ENCODE measurements at regions not wholly inside any gene's neighbourhood (a gene's known extent, or its start where the extent isn't known, plus 50 kb on each side); places are given as distances from the start of the nearest gene placed in this dataset.

- H4K8ac ChIP-seq (ENCODE audit: low read depth in 2 of 2, low read length in 2 of 2): no peak overlapping the region
- no peak overlapping the region for H2BK5ac ChIP-seq (ENCODE audit: low read depth, low read length, poor library complexity, severe bottlenecking)
- H4K20me1 ChIP-seq (ENCODE audit: insufficient read depth, low read length): no peaks in the 10 kb centered on the region
- peaks cover 8% of the 10 kb centered on the region for H3K4me1 ChIP-seq (ENCODE audit: control insufficient read depth, insufficient read depth, low read length)
- no peak overlapping the region for H3K9ac ChIP-seq (ENCODE audit: low read depth, low read length)
- no peak overlapping the region for H4K91ac ChIP-seq (ENCODE audit: insufficient read depth, low read depth, low read length)
- H2AFZ ChIP-seq (replicated peaks; ENCODE audit: low read length, poor library complexity): no peak overlapping the region
- ChIA-PET POLR2A (ENCODE audit: unreplicated experiment) (no interaction called here), CTCF (no interaction called here)
- H3K27ac ChIP-seq (ENCODE audit: insufficient read depth, low read length): no peak overlapping the region
- in situ Hi-C loops (cut with MboI; ENCODE audit: low sequenced_read_pairs): loop anchor here (5.0 to 25.0 kb wide), 2 partner anchors 93 to 223 kb away; no protein-coding TSS in a partner anchor
- no peak overlapping the region for H3K56ac ChIP-seq (ENCODE audit: extremely low read depth, insufficient read depth, low read length)
- H3K9me3 ChIP-seq (ENCODE audit: control insufficient read depth, insufficient read depth, low read length): no peaks in the 10 kb centered on the region
- DNase-seq: no peak
- H2BK120ac ChIP-seq (ENCODE audit: low read depth, low read length): no peak overlapping the region
- no peak overlapping the region for H2AK9ac ChIP-seq (replicated peaks; ENCODE audit: low read depth, low read length, poor library complexity)
- BruUV-seq (replicated peaks): no TSS peak
- dilution Hi-C loops (cut with HindIII; ENCODE audit: low sequenced_read_pairs, unreplicated experiment): no loop called here
- H2BK20ac ChIP-seq (ENCODE audit: low read depth, low read length): no peak overlapping the region
- no peak overlapping the region for H2AK5ac ChIP-seq (ENCODE audit: low read depth, low read length)
- H3K9me1 ChIP-seq (ENCODE audit: insufficient read depth, low read length): peaks cover 9% of the 10 kb centered on the region
- H3K79me1 ChIP-seq (ENCODE audit: low read depth in 1 of 2, low read length in 2 of 2): no peaks in the 10 kb centered on the region
- no peaks in the 10 kb centered on the region for H3K36me3 ChIP-seq (ENCODE audit: control insufficient read depth, insufficient read depth, low read length)
- H3K4me2 ChIP-seq (ENCODE audit: low read depth, low read length): no peak overlapping the region
- intact Hi-C loops (cut with micrococcal nuclease): no loop called here
- WGBS, 2 experiments (ENCODE audit: extremely low coverage in 2 of 2, insufficient read length in 1 of 2): no CpG with 5 or more reads among the region's 10 CpGs
- no peak for TF ChIP-seq POLR2A (IDR thresholded peaks at IDR 0.05; ENCODE audit: low read depth, low read length)
- no peak for TF ChIP-seq USF2 (IDR thresholded peaks at IDR 0.05; ENCODE audit: low read depth, low read length)
- TF ChIP-seq MAFK (IDR thresholded peaks at IDR 0.05; ENCODE audit: low read depth, low read length): no peak
- TF ChIP-seq ELK1 (IDR thresholded peaks at IDR 0.05; ENCODE audit: borderline replicate concordance, low read depth, low read length): no peak
- no peak for TF ChIP-seq BHLHE40 (IDR thresholded peaks at IDR 0.05; ENCODE audit: low read depth, low read length)
- no peak for TF ChIP-seq NFE2L2 (IDR thresholded peaks at IDR 0.05; ENCODE audit: low read depth, low read length)
- no peak for TF ChIP-seq SMC3 (IDR thresholded peaks at IDR 0.05; ENCODE audit: low read depth, low read length)
- TF ChIP-seq CHD1 (IDR thresholded peaks at IDR 0.05; ENCODE audit: low read depth, low read length): no peak
- no peak for TF ChIP-seq MXI1 (IDR thresholded peaks at IDR 0.05; ENCODE audit: borderline replicate concordance, low read depth, low read length)
- TF ChIP-seq CEBPB (IDR thresholded peaks at IDR 0.05; ENCODE audit: low read depth, low read length): no peak
- no peak for TF ChIP-seq RFX5 (IDR thresholded peaks at IDR 0.05; ENCODE audit: low read depth, low read length)
- no peak for TF ChIP-seq MAZ (IDR thresholded peaks at IDR 0.05; ENCODE audit: borderline replicate concordance, low read depth, low read length)
- TF ChIP-seq RCOR1 (IDR thresholded peaks at IDR 0.05; ENCODE audit: insufficient replicate concordance, low read length): no peak
- no peak for TF ChIP-seq CTCF (conservative IDR thresholded peaks at IDR 0.05; ENCODE audit: low read depth, low read length)
- TF ChIP-seq FOS (IDR thresholded peaks at IDR 0.05; ENCODE audit: low read depth, low read length): no peak
- no peak for TF ChIP-seq RAD21 (IDR thresholded peaks at IDR 0.05; ENCODE audit: low read length)
- peaks cover 27% of the 10 kb centered on the region for H3K27me3 ChIP-seq (ENCODE audit: control insufficient read depth, insufficient read depth, low read length)
- no peak overlapping the region for H3K4ac ChIP-seq (ENCODE audit: low read depth, low read length)
- no peak overlapping the region for H3K18ac ChIP-seq (ENCODE audit: low read depth, low read length)
- no peak overlapping the region for H3K14ac ChIP-seq (replicated peaks; ENCODE audit: low read depth, low read length)
- no peak for ATAC-seq (ENCODE audit: low read depth)
- no peak overlapping the region for H4K5ac ChIP-seq (ENCODE audit: low read depth, low read length)
- H3K4me3 ChIP-seq (ENCODE audit: insufficient read depth, low read depth, low read length): no peak overlapping the region
- H3K23ac ChIP-seq (ENCODE audit: low read depth, low read length): no peak overlapping the region
- H2BK15ac ChIP-seq (ENCODE audit: low read depth, low read length): no peak overlapping the region
Observed at GRCh38 chr13:110809871-110810486, 96.5 kb downstream of the ING1 start.
